ENCODE measurements at regions not wholly inside any gene's neighbourhood (a gene's known extent, or its start where the extent isn't known, plus 50 kb on each side); places are given as distances from the start of the nearest gene placed in this dataset.

DNA sequence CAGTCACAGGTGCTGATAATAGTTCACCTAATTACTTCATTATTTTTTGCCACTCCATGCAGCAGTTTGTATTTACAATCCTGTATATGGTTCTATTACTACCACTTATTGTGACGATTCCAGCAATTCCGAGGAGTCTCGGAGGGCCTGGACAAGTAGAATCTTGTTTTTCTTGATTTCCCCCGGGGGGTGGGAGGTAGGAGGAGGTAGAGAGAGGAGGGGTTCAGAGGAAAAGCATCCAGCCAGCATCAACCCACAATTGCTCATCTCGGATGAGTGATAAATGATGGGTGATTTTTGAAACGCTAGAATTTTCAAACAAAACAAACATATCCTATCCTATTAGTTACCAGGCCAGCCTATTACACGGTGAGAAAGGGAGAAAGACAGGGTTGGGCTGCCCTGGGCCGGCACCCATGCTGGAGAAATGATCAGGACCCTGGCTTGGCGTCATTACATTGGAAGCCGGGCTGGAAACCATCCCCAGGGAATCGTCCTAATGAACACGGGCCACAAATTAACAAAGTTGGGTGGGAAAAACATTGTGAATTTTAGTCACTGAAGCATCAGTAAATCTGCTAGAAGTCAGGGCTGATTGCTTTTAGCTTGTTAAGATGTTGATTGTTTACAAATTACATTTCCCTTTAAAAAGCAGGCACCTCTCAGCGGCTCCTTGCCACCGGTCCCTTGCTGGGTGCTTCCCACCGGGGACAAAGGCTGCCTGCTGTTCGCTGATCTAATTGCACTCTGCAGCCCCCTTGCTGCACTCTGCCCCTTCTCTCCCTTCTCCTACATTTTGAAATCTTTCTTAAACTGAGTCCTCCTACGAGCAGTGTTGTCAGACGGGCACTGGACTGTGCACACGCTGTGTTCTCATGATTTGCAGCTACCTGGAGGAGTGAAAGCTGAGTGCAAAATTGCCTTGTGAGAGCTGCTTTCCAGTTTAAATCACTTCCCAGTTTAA is 95.5 kb downstream of the FAM204A start:
- no peak for DNase-seq (ENCODE audit: low read depth in 2 of 2)

DNA sequence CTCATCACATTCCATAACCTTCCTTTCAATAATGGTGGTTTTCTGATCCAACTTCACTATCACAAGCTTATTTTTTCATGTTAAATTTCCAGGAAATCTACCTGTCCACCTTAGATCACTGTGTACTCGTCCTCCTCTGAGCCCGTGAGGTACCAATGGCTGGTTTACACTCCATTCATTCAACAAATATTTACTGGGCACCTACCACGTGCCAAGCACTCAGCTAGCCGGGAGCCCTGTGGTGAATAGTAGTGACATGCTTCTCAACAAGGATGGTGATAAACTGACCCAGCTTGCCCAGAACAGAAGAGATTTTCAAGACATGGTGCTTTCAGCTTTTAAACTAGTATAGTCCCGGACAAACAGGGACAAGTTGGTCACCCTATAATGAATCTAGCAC is 98.2 kb downstream of the FAM204A start:
- DNase-seq (ENCODE audit: low read depth in 2 of 2): no peak

DNA sequence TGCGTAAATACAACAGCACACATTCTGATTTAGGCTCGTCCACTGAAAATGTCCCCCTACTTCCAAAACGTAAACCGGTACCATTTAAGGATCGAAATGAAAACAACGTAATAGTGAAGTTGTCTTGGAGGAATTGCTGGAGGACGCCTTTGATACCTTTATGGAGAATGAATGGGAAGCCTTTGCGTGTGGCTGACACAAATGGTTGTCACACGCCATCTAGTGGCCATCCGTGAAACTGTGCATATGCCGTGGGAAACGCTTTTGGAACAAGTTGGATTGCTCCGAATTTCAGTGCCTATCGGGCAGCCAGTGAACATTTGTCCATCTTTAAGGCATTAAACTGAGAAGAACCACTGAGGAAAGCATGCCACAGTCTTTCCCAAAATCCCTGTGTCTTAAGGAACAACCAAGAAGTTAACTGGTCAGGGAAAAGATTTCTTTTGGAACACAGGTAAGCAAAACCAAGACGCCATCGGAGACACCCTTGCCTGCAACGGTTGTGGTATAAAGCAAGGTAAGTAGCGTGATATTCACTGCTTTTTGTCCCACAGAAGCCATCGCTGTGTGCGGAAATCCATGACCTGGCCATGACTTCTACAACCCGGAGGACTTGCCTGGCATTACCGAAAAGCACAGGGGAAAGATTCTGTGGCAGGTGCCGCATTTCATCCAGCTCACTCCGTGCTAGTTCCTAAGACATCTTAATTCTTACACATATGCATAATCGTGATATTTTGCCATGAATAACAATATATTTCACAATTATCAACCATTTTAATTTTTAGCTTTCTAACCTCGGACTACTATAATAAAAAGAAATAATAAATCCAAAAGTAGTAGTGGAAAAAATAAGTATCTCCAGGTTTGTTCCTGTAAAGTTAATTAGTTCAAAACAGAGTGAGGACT is 100.6 kb downstream of the FAM204A start:
- peak; percentile 55 to 59 for DNase-seq (ENCODE audit: low read depth in 2 of 2)

DNA sequence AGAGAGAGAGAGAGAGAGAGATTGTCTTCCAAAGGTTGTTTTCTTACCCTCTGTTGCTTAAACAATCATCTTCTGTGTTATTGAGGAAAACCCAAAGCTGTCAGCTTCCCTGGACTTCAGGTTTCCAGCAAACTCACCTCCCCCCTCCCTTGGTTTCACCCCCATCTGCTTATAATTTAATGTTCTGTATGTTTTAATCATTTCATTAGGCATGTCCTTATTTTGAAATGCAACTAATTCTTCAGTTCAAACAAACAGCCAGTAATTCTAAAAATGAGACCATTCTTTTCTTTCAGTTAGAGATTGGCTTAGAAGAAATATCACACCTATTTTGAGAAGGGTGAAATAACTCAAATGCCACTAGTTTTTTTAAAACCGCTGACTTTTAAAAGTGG is 102.9 kb downstream of the FAM204A start:
- no peak for DNase-seq (ENCODE audit: low read depth in 2 of 2)

DNA sequence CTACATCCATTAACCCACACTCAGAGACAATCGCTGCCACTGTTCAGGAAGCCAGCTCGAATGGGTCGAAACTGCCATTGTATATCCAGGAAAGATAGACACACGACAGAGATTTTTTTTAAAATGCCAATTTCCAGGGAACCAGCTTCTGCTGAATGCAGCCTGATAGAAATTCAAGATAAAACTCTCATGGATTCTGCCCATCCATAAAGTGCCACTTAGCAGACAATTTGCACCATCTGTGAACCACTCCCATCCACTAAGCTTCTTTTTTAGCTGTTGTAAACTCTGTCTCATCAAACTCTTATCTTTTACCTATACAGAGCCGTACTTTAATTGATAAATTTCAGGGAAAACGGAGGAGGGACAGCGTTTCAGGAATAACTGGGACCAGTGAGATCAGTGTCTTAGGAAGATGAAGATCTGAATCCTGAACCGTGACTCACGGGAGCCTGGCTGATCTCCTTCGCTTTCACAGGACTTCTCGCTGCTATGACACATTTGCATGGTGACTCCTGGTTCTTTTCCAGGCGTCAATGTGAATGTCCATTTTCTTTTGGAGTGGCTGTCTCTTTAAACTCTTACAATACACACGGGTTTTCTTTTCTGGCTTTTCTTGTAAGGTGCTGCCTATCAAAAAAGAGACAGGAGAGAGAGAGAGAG is 103.4 kb downstream of the FAM204A start:
- no peak for DNase-seq (ENCODE audit: low read depth in 2 of 2)

DNA sequence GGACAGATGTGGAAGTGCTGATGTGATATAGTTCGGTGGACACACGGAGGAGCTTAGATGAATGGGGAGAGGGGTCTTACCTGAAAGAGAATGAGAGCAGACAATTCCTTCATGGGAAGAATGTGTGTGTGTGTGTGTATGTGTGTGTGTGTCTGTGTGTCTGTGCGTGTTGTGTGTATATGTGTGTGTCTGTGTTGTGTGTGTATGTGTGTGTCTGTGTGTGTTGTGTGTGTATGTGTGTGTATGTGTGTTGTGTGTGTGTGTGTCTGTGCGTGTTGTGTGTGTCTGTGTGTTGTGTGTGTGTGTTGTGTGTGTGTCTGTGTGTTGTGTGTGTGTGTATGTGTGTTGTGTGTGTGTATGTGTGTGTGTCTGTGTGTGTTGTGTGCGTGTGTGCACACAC is 104.2 kb downstream of the FAM204A start:
- no peak for DNase-seq (ENCODE audit: low read depth in 2 of 2)

DNA sequence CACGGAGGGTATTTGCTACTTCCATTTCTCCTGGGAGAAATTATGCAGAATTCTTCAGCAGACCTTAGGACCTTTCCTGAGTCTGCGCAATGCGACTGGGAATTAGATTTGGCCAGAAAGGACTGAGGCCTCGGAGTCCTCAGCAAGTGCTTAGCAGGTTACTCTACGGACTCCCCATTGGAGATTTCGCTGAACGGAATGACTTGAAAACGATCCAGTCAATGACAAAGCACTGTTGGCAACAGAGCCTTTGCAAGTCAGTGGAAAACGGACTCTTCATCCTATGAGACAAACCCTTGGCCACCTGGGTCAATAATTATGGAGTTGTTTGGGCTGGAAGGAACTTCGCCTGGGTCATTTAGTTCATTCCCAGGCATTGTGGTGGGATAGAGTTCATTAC is 107.4 kb downstream of the FAM204A start:
- DNase-seq (ENCODE audit: low read depth in 2 of 2): no peak

DNA sequence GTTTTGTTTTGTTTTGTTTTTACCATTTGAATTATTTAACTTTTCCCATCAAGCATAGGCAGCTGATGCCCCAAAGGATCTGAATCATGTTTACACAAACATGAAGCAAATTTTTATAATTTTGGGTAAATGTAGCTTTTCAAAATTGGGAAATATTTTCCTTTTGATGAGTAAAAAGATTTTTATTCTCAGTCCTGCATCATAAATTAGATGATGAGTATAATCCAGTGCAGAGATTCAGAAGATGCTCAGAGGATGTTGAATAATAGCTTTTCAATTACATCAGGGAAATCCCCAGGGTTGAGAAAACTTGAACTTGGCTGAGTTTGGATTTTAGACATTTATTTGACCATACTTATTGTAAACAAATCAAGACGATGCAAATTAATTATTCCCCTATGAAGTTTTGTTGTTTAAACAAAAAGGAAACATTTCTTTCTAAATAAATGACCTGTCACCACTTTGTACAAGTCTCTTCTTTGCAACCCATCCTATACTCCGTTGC is 121.7 kb downstream of the FAM204A start:
- DNase-seq (ENCODE audit: low read depth in 2 of 2): no peak

DNA sequence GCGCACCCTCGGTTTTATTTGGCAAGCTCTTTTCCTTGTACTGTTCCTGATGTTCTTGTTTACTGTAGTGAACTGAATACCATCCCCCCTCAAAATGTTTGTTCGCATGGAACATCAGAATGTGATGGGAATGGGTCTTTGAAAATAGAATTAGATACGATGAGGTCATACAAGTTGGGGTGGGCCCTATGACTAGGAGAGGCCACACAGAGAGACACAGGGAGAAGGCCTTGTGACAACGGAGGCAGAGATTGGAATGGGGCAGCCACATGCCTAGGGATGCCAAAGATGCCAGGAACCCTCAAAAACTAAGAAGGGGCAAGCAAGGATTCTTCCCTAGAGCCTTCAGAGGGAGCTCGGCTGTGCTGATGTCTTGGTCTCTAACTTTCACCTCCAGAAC is 123.6 kb downstream of the FAM204A start:
- no peak for DNase-seq (ENCODE audit: low read depth in 2 of 2)

DNA sequence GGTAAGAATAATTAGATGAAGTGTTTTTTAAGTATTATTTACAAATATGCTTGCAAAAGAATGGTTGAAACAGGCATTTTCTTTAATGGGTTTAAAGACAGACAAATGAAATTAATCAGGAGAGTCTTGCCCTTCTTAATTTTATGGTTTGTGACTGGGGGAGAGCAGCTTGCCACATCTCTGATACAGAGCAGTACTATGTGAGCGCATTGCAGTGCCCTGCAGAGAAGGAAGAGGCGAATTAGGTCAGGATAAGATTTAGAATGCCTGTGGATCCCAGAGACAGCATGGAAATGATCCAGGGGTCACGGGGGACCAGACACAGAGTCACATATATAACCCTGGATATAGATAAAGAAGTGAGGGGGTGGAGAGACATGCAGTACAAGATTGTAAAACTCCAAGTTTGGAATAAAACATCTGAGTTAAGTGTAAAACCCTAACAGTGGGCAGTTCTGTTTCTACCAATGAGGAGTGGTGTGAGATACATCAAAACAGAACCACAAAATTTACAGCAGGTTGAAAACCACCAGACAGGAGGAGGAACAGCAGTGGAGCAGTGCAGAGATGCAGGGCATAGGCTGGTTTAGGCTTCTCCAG is 125.5 kb downstream of the FAM204A start:
- no peak for DNase-seq (ENCODE audit: low read depth in 2 of 2)

DNA sequence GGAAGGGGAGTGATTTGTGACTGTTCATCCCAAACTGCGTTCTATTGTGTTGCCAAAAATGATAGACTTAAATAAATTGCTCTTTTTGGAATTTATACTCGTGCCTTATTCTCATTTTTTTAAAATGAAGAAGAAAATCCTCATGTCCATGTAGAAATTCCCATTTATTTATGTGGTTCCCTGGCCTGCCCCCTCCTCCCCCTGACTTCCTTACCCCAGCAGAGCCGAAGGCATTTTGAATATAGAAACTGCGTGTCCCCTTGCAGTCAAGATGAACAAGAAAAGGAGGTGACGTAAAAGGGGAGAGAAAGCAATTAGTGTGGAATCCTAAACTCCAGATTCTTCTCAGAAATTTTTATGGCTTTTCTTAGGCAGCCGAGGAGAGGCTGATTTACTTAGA is 126.1 kb downstream of the FAM204A start:
- no peak for DNase-seq (ENCODE audit: low read depth in 2 of 2)

DNA sequence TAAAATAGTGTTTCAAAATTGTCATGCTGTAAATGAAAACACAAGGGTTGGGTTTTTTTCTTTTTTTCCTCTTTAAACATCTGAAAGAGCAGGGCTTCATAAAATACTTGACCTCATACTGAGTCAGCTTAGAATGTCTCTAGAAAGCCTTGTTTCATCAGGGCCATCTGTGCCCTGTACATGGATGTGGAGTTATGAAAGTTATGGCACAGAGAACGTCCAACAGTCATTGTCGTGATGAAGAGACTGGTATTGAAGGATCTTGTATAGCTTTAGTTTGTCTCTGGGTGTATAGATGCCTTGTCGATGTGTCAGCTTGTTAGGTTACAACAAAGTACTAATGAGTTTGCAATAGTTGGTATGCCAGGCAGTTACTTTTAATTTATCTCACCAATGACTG is 127.3 kb downstream of the FAM204A start:
- no peak for DNase-seq (ENCODE audit: low read depth in 2 of 2)

DNA sequence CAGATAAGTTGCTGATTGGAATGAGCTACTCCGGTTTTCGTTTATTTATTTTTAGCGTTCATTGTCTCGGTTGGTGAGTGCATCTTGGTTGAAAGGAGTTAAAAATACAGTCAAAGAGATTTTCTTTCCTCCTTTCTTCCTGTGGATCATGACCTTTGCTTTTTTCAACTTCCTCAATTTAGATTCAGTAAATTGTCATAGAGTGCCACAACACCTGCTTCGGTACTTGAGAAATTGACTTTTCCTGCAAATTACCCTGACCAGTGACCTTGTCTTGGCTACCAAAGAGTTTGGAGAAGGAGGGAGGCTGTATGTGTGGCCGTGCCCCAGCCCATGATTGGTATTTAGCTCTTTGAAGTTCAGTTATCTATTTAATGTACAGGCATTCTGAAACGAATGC is 128.7 kb downstream of the FAM204A start:
- DNase-seq (ENCODE audit: low read depth in 2 of 2): no peak

DNA sequence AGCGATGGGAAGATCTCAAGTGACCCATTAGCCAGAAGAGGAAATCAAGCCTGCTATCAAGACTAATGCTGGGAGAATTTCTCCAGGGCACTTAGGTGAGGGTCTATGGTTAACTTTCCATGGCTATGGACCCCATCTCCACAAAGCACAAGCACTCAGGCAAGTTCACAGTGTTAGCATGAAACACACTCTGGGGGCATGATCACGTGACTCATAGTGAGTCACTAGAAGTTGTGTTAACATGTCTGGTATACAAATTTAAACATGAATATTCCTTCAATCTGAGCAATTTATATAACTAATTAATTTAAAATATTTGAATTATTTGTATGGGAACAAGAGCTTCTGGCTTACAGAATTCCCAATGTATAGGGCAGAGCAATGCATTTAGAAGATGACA is 131.8 kb downstream of the FAM204A start:
- DNase-seq (ENCODE audit: low read depth in 2 of 2): no peak

DNA sequence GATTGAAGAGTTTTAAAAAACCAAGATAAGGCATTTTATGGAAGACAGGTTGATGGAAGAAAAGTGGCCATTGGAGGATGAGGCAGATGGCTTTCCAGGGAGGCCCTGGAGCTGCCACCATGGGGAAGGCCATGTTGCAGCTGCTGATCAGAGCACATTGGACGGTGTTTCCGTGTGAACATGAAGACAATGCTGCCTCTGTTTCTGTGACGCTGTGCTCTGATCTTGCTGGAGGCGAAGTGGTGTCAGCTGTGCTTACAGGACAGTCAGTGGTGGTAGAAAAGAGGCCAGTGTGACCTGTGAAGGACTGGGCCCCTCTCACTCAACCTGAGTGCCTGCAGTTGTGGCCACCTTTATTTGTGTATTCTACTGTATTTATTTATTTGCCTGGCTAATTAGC is 132.9 kb downstream of the FAM204A start:
- DNase-seq (ENCODE audit: low read depth in 2 of 2): no peak

DNA sequence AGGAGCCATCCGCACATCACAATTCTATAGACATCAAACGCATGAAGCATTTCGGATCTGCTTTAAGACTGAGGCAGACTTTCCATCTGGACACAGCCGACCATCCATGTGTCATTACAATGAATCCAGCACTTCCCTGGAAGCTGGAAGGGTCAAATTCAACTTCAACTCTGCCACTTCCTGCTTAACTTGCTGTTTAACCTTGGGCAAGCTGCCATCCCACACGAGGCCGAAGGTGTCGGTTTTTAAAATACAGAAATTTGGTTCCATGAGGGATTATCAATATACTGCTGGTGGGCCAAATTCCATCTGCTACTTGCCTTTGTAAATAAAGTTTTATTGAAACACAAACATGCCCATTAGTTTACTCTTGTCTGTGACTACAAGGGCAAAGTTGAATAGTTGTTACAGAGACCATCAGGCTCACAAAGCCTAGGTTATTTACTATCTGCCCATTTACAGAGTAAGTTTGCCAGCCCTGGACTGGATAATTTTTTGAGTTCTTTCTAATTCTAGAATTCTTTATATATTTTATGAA is 134.6 kb downstream of the FAM204A start:
- no peak for DNase-seq (ENCODE audit: low read depth in 2 of 2)

DNA sequence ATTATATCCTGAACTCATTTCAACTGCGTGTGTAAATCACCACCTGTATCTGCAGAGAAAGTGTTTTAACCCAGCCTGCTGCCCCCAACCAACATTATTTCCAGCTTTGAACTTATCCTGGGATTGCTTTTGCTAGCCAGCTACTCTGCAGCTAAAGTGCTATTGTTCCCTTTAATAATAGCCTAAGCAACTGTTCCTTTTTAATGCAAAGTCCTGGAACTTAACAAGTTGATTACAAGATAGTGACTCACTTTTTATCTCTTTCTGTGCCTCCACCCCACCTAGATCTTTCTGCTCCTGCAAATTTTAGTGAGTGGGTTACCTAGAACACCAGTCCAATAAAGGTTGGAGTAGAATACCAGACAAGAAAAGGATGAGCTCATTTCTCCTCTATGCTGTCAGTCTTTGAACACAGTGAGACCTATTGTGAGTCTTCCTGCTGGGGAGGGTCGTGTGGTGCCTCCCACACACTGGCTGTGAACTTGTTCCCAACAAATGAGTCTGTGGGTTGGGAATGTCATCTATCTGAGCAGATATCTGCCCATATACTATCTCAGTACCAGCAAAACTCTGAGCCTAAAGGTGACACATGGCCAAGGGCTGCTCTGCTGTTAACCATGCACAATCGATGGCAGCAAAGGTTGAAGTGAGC is 137.7 kb downstream of the FAM204A start:
- DNase-seq (ENCODE audit: low read depth in 2 of 2): no peak

DNA sequence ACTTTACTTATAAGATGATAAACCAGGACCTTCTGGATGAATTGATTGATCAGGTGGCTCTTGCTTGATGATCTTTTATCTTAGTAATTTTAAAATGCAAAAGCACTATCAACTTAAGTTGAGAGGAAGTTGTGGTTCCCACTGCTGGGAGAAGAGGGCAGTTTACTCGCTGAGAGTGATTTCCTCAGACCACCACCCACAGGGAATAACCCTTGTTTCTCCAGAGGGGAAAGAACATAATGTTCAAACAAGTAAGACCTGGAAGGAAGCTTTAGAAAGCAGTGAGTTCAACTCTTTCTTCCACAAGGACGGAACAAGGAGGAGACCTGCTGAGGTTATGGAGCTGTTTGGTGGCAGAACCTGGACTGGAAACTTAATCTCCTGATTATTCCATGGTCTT is 138.7 kb downstream of the FAM204A start:
- DNase-seq (ENCODE audit: low read depth in 2 of 2): no peak

DNA sequence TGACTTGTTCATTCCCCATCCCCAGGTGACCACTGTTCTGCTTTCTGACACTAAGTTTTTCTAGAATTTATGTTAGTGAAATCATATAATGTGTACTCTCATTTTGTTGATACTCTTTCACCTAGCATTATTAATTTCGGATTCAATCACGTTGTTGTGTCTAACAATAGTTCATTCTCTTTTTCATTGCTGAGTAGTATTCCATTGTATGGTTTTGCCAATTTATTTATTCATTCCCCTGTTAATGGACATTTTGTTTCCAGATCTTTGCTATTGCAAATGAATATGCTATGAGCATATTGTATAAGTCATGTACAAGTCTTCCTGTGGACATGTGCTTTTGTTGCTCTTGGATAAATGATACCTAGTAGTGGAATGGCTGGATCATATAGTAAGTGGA is 146.4 kb downstream of the FAM204A start:
- no peak for DNase-seq (ENCODE audit: low read depth in 2 of 2)

DNA sequence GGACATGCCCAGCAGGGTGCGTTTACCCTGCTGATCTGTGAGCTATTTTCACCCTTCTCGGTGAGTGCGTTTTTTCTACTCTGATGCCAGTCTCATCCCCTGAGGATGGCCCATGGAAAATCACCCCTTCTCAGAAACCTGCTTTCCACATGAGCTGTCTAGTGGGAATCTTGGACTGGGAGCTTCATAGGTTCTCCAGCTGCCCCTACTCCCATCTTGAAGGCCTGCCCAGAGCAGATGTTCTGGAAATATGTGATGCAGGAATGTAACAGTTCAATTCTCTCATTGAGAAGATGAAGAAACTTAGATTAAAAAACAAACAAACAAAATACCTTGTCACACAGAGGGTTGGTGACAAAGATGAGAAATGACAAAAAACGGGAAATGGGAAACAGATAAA is 146.9 kb upstream of the RAB11FIP2 start:
- DNase-seq (ENCODE audit: low read depth in 2 of 2): no peak

DNA sequence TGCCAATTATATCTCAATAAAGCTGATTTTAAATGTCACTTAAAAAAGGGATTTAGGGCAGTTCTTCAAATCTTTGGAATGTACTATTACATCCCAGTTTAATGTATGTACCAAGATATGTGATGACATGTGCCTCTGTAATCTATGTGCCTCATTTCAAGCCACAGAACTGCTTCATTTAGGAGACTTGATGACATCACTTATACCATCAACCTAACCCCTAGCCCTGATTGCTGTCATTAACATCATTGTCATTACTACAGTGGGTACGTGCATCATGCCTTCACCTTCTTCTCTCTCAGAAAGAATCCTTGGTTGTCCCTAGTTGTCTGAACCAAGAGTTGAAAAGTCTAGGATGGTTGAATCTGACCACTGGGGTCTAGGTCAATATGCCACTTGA is 134.3 kb upstream of the RAB11FIP2 start:
- DNase-seq (ENCODE audit: low read depth in 2 of 2): no peak

All from stimulated activated CD4-positive, alpha-beta T cell treated with anti-CD3 and anti-CD28 coated beads, Interleukin-1b, Interleukin-23, amount 100 ng/mL, for 4 hours (primary cell).